ENCODE measurements at regions not wholly inside any gene's neighbourhood (a gene's known extent, or its start where the extent isn't known, plus 50 kb on each side); places are given as distances from the start of the nearest gene placed in this dataset.
"Not testable (repeated sequence)": the region's sequence is repeated elsewhere in the genome, so short reads cannot be mapped to it uniquely, and the experiment has no call there.

- DNase-seq; intact Hi-C loops (cut with DNase I): not testable (repeated sequence)
Measured at GRCh38 chr13:18322821-18323220, 858.8 kb downstream of the TUBA3C start.

GRCh38 chr13:18319653-18320052 lies 862.0 kb downstream of the TUBA3C start:
- DNase-seq; intact Hi-C loops (cut with DNase I): not testable (repeated sequence)

- DNase-seq; intact Hi-C loops (cut with DNase I): not testable (repeated sequence)
Measured at GRCh38 chr13:18303240-18303813, 878.3 kb downstream of the TUBA3C start.

- DNase-seq; intact Hi-C loops (cut with DNase I): not testable (repeated sequence)
Measured at GRCh38 chr13:18300968-18301367, 880.7 kb downstream of the TUBA3C start.

- DNase-seq; intact Hi-C loops (cut with DNase I): not testable (repeated sequence)
Measured at GRCh38 chr13:18297359-18297758, 884.3 kb downstream of the TUBA3C start.

GRCh38 chr13:18296617-18297016 lies 885.0 kb downstream of the TUBA3C start:
- intact Hi-C loops (cut with DNase I); DNase-seq: not testable (repeated sequence)

- intact Hi-C loops (cut with DNase I); DNase-seq: not testable (repeated sequence)
Measured at GRCh38 chr13:18294311-18294710, 887.3 kb downstream of the TUBA3C start.

GRCh38 chr13:18286848-18287247 lies 894.8 kb downstream of the TUBA3C start:
- not testable (repeated sequence) for DNase-seq

GRCh38 chr13:18285663-18286062 lies 896.0 kb downstream of the TUBA3C start:
- intact Hi-C loops (cut with DNase I); DNase-seq: not testable (repeated sequence)

More at GRCh38 chr13:18286848-18287247, 894.8 kb downstream of the TUBA3C start:
- intact Hi-C loops (cut with DNase I), result not testable (repeated sequence)

- DNase-seq; intact Hi-C loops (cut with DNase I): not testable (repeated sequence)
Measured at GRCh38 chr13:18284040-18284439, 897.6 kb downstream of the TUBA3C start.

GRCh38 chr13:18281829-18282597 lies 899.6 kb downstream of the TUBA3C start:
- intact Hi-C loops (cut with DNase I); DNase-seq: not testable (repeated sequence)

- DNase-seq, result peak in 10 of 42 donors; percentile 2 to 55 (median 22)
- intact Hi-C loops (cut with DNase I), result not testable (repeated sequence)
Measured at GRCh38 chr13:18280904-18281828, 900.5 kb downstream of the TUBA3C start.

- intact Hi-C loops (cut with DNase I), result not testable (repeated sequence)
- peak in 5 of 42 donors; percentile 3 to 31 (median 18) for DNase-seq
Measured at GRCh38 chr13:18279971-18280370, 901.7 kb downstream of the TUBA3C start.

- DNase-seq; intact Hi-C loops (cut with DNase I): not testable (repeated sequence)
Measured at GRCh38 chr13:18277372-18277771, 904.3 kb downstream of the TUBA3C start.

- intact Hi-C loops (cut with DNase I), result not testable (repeated sequence)
- DNase-seq, result peak in 2 of 42 donors; percentile 14 to 44
Measured at GRCh38 chr13:18276280-18276679, 905.3 kb downstream of the TUBA3C start.

GRCh38 chr13:18273785-18274514 lies 907.7 kb downstream of the TUBA3C start:
- DNase-seq; intact Hi-C loops (cut with DNase I): not testable (repeated sequence)

- intact Hi-C loops (cut with DNase I); DNase-seq: not testable (repeated sequence)
Measured at GRCh38 chr13:18258801-18259419, 922.7 kb downstream of the TUBA3C start.

- DNase-seq; intact Hi-C loops (cut with DNase I): not testable (repeated sequence)
Measured at GRCh38 chr13:18257686-18258085, 923.9 kb downstream of the TUBA3C start.

Measured in head of caudate nucleus (tissue), 42 donors.